ENCODE measurements at regions not wholly inside any gene's neighbourhood (a gene's known extent, or its start where the extent isn't known, plus 50 kb on each side); places are given as distances from the start of the nearest gene placed in this dataset.

DNA sequence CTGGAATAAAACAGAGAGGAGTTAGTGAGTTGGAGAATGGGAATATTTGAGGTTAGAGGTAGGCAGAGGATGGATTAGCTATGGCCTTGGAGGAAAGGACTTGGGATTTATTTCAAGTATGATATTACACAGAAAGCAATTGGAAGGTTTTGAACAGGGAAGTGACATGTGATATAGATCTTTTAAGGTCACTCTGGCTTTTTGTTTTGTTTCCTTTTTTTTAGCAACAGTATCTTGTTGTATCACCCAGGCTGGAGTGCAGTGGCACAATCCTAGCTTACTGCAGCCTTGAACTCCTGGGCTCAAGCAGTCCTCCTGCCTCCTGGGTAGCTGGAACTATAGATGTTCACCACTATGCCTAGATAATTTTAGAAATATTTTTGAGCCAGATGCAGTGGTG is 190.3 kb downstream of the UTRN start:
- no peak for TF ChIP-seq CTCF (conservative IDR thresholded peaks at IDR 0.05; ENCODE audit: low read depth, low read length)
- TF ChIP-seq EZH2 (IDR thresholded peaks at IDR 0.05; ENCODE audit: borderline replicate concordance, low read depth, low read length, poor library complexity, severe bottlenecking), result no peak
- Histone ChIP-seq H3K27me3 (replicated peaks; ENCODE audit: insufficient read depth, low read depth, low read length, poor library complexity) (no peaks in the 10 kb centered on the region), H3K9me3 (ENCODE audit: low read depth, low read length, poor library complexity, severe bottlenecking) (no peaks in the 10 kb centered on the region), H3K4me3 (ENCODE audit: low read depth, low read length, poor library complexity, severe bottlenecking) (no peak overlapping the region), H3K4me1 (ENCODE audit: insufficient read depth, low read length, poor library complexity, severe bottlenecking) (no peaks in the 10 kb centered on the region), H3K27ac (ENCODE audit: low read depth, low read length, poor library complexity, severe bottlenecking) (no peak overlapping the region), H3K36me3 (ENCODE audit: insufficient read depth, low read length, poor library complexity, severe bottlenecking) (no peaks in the 10 kb centered on the region)
- intact Hi-C loops (cut with micrococcal nuclease; ENCODE audit: unreplicated experiment), result no loop called here
- no peak for DNase-seq (ENCODE audit: low spot score)
- no TSS peak for BruUV-seq (replicated peaks)
- ChIA-PET CTCF (no interaction called here), POLR2A (ENCODE audit: low non-redundant PET) (no interaction called here)

GRCh38 chr6:144476286-144476685 is 191.2 kb downstream of the UTRN start:
- no peak overlapping the region for H3K4me3 ChIP-seq (ENCODE audit: low read depth, low read length, poor library complexity, severe bottlenecking)
- intact Hi-C loops (cut with micrococcal nuclease; ENCODE audit: unreplicated experiment), result no loop called here
- TF ChIP-seq EZH2 (IDR thresholded peaks at IDR 0.05; ENCODE audit: borderline replicate concordance, low read depth, low read length, poor library complexity, severe bottlenecking) (no peak), CTCF (conservative IDR thresholded peaks at IDR 0.05; ENCODE audit: low read depth, low read length) (no peak)
- no peaks in the 10 kb centered on the region for H3K4me1 ChIP-seq (ENCODE audit: insufficient read depth, low read length, poor library complexity, severe bottlenecking)
- no peaks in the 10 kb centered on the region for H3K27me3 ChIP-seq (replicated peaks; ENCODE audit: insufficient read depth, low read depth, low read length, poor library complexity)
- ChIA-PET CTCF (no interaction called here), POLR2A (ENCODE audit: low non-redundant PET) (no interaction called here)
- H3K36me3 ChIP-seq (ENCODE audit: insufficient read depth, low read length, poor library complexity, severe bottlenecking), result no peaks in the 10 kb centered on the region
- no peak overlapping the region for H3K27ac ChIP-seq (ENCODE audit: low read depth, low read length, poor library complexity, severe bottlenecking)
- no peaks in the 10 kb centered on the region for H3K9me3 ChIP-seq (ENCODE audit: low read depth, low read length, poor library complexity, severe bottlenecking)
- DNase-seq (ENCODE audit: low spot score), result no peak
- no TSS peak for BruUV-seq (replicated peaks)

GRCh38 chr6:144477396-144477795 is 192.3 kb downstream of the UTRN start:
- intact Hi-C loops (cut with micrococcal nuclease; ENCODE audit: unreplicated experiment), result no loop called here
- BruUV-seq (replicated peaks), result no TSS peak
- ChIA-PET CTCF (no interaction called here), POLR2A (ENCODE audit: low non-redundant PET) (no interaction called here)
- DNase-seq (ENCODE audit: low spot score), result no peak
- H3K4me1 ChIP-seq (ENCODE audit: insufficient read depth, low read length, poor library complexity, severe bottlenecking), result no peaks in the 10 kb centered on the region
- no peak for TF ChIP-seq CTCF (conservative IDR thresholded peaks at IDR 0.05; ENCODE audit: low read depth, low read length)
- TF ChIP-seq EZH2 (IDR thresholded peaks at IDR 0.05; ENCODE audit: borderline replicate concordance, low read depth, low read length, poor library complexity, severe bottlenecking), result no peak
- no peaks in the 10 kb centered on the region for H3K36me3 ChIP-seq (ENCODE audit: insufficient read depth, low read length, poor library complexity, severe bottlenecking)
- no peak overlapping the region for H3K27ac ChIP-seq (ENCODE audit: low read depth, low read length, poor library complexity, severe bottlenecking)
- no peak overlapping the region for H3K4me3 ChIP-seq (ENCODE audit: low read depth, low read length, poor library complexity, severe bottlenecking)
- H3K27me3 ChIP-seq (replicated peaks; ENCODE audit: insufficient read depth, low read depth, low read length, poor library complexity), result no peaks in the 10 kb centered on the region
- no peaks in the 10 kb centered on the region for H3K9me3 ChIP-seq (ENCODE audit: low read depth, low read length, poor library complexity, severe bottlenecking)
